GM23338 (cell line): ENCODE measurements at regions not wholly inside any gene's neighbourhood (a gene's known extent, or its start where the extent isn't known, plus 50 kb on each side); places are given as distances from the start of the nearest gene placed in this dataset.

Experiments used
- ATAC-seq: fragments of 200-7000 bp; cut with Tn5 transposase; 3 replicates; pipeline ENCODE4 v1.9.1; 2020
- DNase-seq: peaks from one replicate; pipeline ENCODE4 v3.0.0-alpha.2; 2015; ENCODE audit warnings: low spot score
- H2AFZ ChIP-seq: fragments of 200-600 bp; sonication (generic); 2 replicates; pipeline ENCODE4 v1.8.0; 2016; ENCODE audit warnings: antibody characterized with exemption, mild to moderate bottlenecking, moderate library complexity
- H3F3A ChIP-seq: fragments of 200-600 bp; sonication (generic); replicated peaks from 2 replicates; pipeline ENCODE4 v1.8.0; 2017; ENCODE audit warnings: antibody characterized with exemption, mixed run types, low read depth
- H3K27ac ChIP-seq: fragments of 200-600 bp; sonication (generic); 2 replicates; pipeline ENCODE4 v1.6.1; 2016; ENCODE audit warnings: low read depth
- H3K27me3 ChIP-seq: fragments of 200-600 bp; sonication (generic); 2 replicates; pipeline ENCODE4 v1.8.0; 2016; ENCODE audit warnings: mild to moderate bottlenecking, mixed run types, moderate library complexity; ENCODE audit not compliant: insufficient read depth
- H3K36me3 ChIP-seq: fragments of 200-600 bp; sonication (generic); 2 replicates; pipeline ENCODE4 v1.8.0; 2016; ENCODE audit warnings: mild to moderate bottlenecking; ENCODE audit not compliant: insufficient read depth
- H3K4me1 ChIP-seq: fragments of 200-600 bp; sonication (generic); 2 replicates; pipeline ENCODE4 v1.8.0; 2016; ENCODE audit warnings: mild to moderate bottlenecking, moderate library complexity; ENCODE audit not compliant: insufficient read depth
- H3K4me2 ChIP-seq: fragments of 200-600 bp; sonication (generic); 2 replicates; pipeline ENCODE4 v1.7.1; 2017; ENCODE audit warnings: mixed run types
- H3K4me3 ChIP-seq: fragments of 200-600 bp; sonication (generic); 2 replicates; pipeline ENCODE4 v1.6.1; 2016; ENCODE audit warnings: mixed run types
- H3K79me2 ChIP-seq: fragments of 200-600 bp; sonication (generic); replicated peaks from 2 replicates; pipeline ENCODE4 v1.8.0; 2017; ENCODE audit warnings: mild to moderate bottlenecking; ENCODE audit not compliant: insufficient read depth
- H3K9me2 ChIP-seq: fragments of 200-600 bp; sonication (generic); 2 replicates; pipeline ENCODE4 v1.8.0; 2017; ENCODE audit not compliant: insufficient read depth
- H4K20me1 ChIP-seq: fragments of 200-600 bp; sonication (generic); replicated peaks from 2 replicates; pipeline ENCODE4 v1.8.0; 2017; ENCODE audit warnings: mild to moderate bottlenecking; ENCODE audit not compliant: insufficient read depth
- H3K27ac Mint-ChIP-seq: 2 replicates; pipeline ENCODE4 v1.8.0; 2020; ENCODE audit warnings: inconsistent platforms, mild to moderate bottlenecking, moderate library complexity, mixed read lengths
- H3K27me3 Mint-ChIP-seq: 3 replicates; pipeline ENCODE4 v1.8.0; 2022; ENCODE audit warnings: low read depth, mild to moderate bottlenecking, moderate library complexity, mixed read lengths, inconsistent platforms; ENCODE audit not compliant: insufficient read depth, poor library complexity
- H3K36me3 Mint-ChIP-seq: 3 replicates; pipeline ENCODE4 v1.8.0; 2021; ENCODE audit warnings: low read depth, mild to moderate bottlenecking, inconsistent platforms, moderate library complexity, mixed read lengths
- H3K4me1 Mint-ChIP-seq: 3 replicates; pipeline ENCODE4 v1.8.0; 2020; ENCODE audit warnings: mild to moderate bottlenecking, inconsistent platforms, mixed read lengths
- H3K4me3 Mint-ChIP-seq: 3 replicates; pipeline ENCODE4 v1.8.0; 2021; ENCODE audit warnings: moderate library complexity, mild to moderate bottlenecking, inconsistent platforms, mixed read lengths
- H3K9me3 Mint-ChIP-seq: 3 replicates; pipeline ENCODE4 v1.8.0; 2020; ENCODE audit warnings: moderate library complexity, mild to moderate bottlenecking, inconsistent platforms, mixed read lengths
- CREB1 ChIP-seq: fragments of 250-450 bp; sonication (Bioruptor Pico); IDR thresholded peaks from 2 replicates; pipeline ENCODE4 v1.5.0; 2020; ENCODE audit warnings: low read depth, mild to moderate bottlenecking, moderate library complexity
- CTCF ChIP-seq, 2 experiments: fragments of 200-600 bp in 1 of 2; sonication (generic) in 1 of 2; conservative IDR thresholded peaks; 2 replicates each; pipeline versions ENCODE4 v1.5.1 to v1.6.1; 2016 to 2017; ENCODE audit warnings: antibody characterized with exemption in 2 of 2, low read depth in 2 of 2, mild to moderate bottlenecking in 2 of 2, moderate library complexity in 1 of 2
- ETS1 ChIP-seq: IDR thresholded peaks from 2 replicates; pipeline ENCODE4 v1.6.1; 2016; ENCODE audit warnings: antibody characterized with exemption
- EZH2 ChIP-seq: fragments of 200-600 bp; sonication (generic); IDR thresholded peaks from one replicate; pipeline ENCODE4 v1.8.0; 2017; ENCODE audit warnings: antibody characterized with exemption, mild to moderate bottlenecking, low read depth; ENCODE audit not compliant: unreplicated experiment
- EZH2phosphoT487 ChIP-seq: fragments of 200-600 bp; sonication (generic); IDR thresholded peaks from one replicate; pipeline ENCODE4 v1.8.1; 2018; ENCODE audit warnings: antibody characterized with exemption; ENCODE audit not compliant: unreplicated experiment
- JUNB ChIP-seq: IDR thresholded peaks from one replicate; pipeline ENCODE4 v1.6.1; 2016; ENCODE audit warnings: antibody characterized with exemption; ENCODE audit not compliant: unreplicated experiment
- NANOG ChIP-seq: IDR thresholded peaks from 2 replicates; pipeline ENCODE4 v1.6.1; 2016; ENCODE audit warnings: antibody characterized with exemption, borderline replicate concordance
- POLR2AphosphoS5 ChIP-seq: IDR thresholded peaks from 2 replicates; pipeline ENCODE4 v1.6.1; 2016; ENCODE audit warnings: antibody characterized with exemption, low read depth
- REST ChIP-seq: IDR thresholded peaks from one replicate; pipeline ENCODE4 v1.6.1; 2018; ENCODE audit warnings: antibody characterized with exemption; ENCODE audit not compliant: unreplicated experiment
- STAT1 ChIP-seq: IDR thresholded peaks from one replicate; pipeline ENCODE4 v1.6.1; 2016; ENCODE audit warnings: antibody characterized with exemption; ENCODE audit not compliant: unreplicated experiment
- ZNF114 ChIP-seq: fragments of 250-450 bp; sonication (Bioruptor Pico); IDR thresholded peaks from 2 replicates; pipeline ENCODE4 v1.5.0; 2020; ENCODE audit warnings: mild to moderate bottlenecking, moderate library complexity
- ZNF331 ChIP-seq: fragments of 250-450 bp; sonication (Bioruptor Pico); IDR thresholded peaks from 2 replicates; pipeline ENCODE4 v1.5.0; 2020; ENCODE audit warnings: low read depth, mild to moderate bottlenecking, moderate library complexity
- ZNF462 ChIP-seq: fragments of 250-450 bp; sonication (Bioruptor Pico); IDR thresholded peaks from 2 replicates; pipeline ENCODE4 v1.5.0; 2020; ENCODE audit warnings: mild to moderate bottlenecking, moderate library complexity

GRCh38 chr4:130197946-130198345, 1102.0 kb downstream of the C4orf33 start (continued):
- TF ChIP-seq POLR2AphosphoS5 (no peak), STAT1 (no peak), EZH2 (no peak), ZNF331 (CRISPR knock-in tag) (no peak)

- Mint-ChIP-seq H3K4me3 (no peak overlapping the region), H3K9me3 (peaks cover 32% of the 10 kb centered on the region), H3K4me1 (no peaks in the 10 kb centered on the region), H3K36me3 (peaks cover 34% of the 10 kb centered on the region), H3K27me3 (peaks cover 4% of the 10 kb centered on the region), H3K27ac (no peak overlapping the region)
- Histone ChIP-seq H2AFZ (no peak overlapping the region), H3K4me3 (no peak overlapping the region), H3K4me1 (no peaks in the 10 kb centered on the region), H3K79me2 (no peaks in the 10 kb centered on the region), H3K27ac (no peak overlapping the region), H3K4me2 (no peak overlapping the region), H3K27me3 (no peaks in the 10 kb centered on the region), H3K9me2 (no peaks in the 10 kb centered on the region), H3F3A (no peaks in the 10 kb centered on the region), H3K36me3 (no peaks in the 10 kb centered on the region), H4K20me1 (no peaks in the 10 kb centered on the region)
- TF ChIP-seq ZNF114 (CRISPR knock-in tag) (no peak), JUNB (no peak), CTCF (conservative IDR thresholded peaks at IDR 0.05; ENCODE audit: low read depth in 2 of 2) (no peak), ETS1 (no peak), EZH2phosphoT487 (no peak), NANOG (no peak), POLR2AphosphoS5 (no peak), ZNF462 (CRISPR knock-in tag) (no peak), ZNF331 (CRISPR knock-in tag) (no peak), EZH2 (no peak), REST (no peak), CREB1 (no peak), STAT1 (no peak)
- DNase-seq (no peak), ATAC-seq (no peak)
These were observed 1107.6 kb downstream of the C4orf33 start for GRCh38 chr4:130203571-130203970.
